ENCODE measurements at regions not wholly inside any gene's neighbourhood (a gene's known extent, or its start where the extent isn't known, plus 50 kb on each side); places are given as distances from the start of the nearest gene placed in this dataset.
"Not testable (repeated sequence)": the region's sequence is repeated elsewhere in the genome, so short reads cannot be mapped to it uniquely, and the experiment has no call there.

DNA sequence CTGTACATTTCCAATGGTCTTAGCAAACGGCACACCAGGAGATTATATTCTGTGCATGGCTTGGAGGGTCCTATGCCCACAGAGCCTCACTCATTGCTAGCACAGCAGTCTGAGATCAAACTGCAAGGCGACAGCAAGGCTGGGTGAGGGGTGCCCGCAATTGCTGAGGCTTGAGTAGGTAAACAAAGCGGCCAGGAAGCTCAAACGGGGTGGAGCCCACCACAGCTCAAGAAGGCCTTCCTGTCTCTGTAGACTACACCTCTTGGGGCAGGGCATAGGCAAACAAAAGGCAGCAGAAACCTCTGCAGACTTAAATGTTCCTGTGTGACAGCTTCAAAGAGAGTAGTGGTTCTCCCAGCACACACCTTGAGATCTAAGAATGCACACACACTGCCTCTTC lies 91.3 kb downstream of the OR4A5 start:
- H3K27me3 ChIP-seq (ENCODE audit: control insufficient read depth in 2 of 2, insufficient read depth in 2 of 2, low read length in 2 of 2); DNase-seq; H2AFZ ChIP-seq (ENCODE audit: insufficient read depth, low read depth, low read length, poor library complexity, severe bottlenecking); H3K36me3 ChIP-seq (replicated peaks in 1 of 2; ENCODE audit: control insufficient read depth in 1 of 2, insufficient read depth in 2 of 2, low read length in 2 of 2); H4K20me1 ChIP-seq (ENCODE audit: insufficient read depth, low read length); H3K4me1 Mint-ChIP-seq; H3K27ac Mint-ChIP-seq; H3K4me3 ChIP-seq (replicated peaks in 1 of 3; ENCODE audit: low read depth in 2 of 3, low read length in 3 of 3); H3K9ac ChIP-seq (ENCODE audit: insufficient read depth, low read length, poor library complexity, severe bottlenecking); H3K4me1 ChIP-seq (ENCODE audit: control insufficient read depth in 1 of 2, insufficient read depth in 2 of 2, low read length in 2 of 2); H3K36me3 Mint-ChIP-seq; H3K27me3 Mint-ChIP-seq (ENCODE audit: low read depth in 3 of 3); H3K4me2 ChIP-seq (replicated peaks; ENCODE audit: extremely low read depth, low read length, poor library complexity, severe bottlenecking); intact Hi-C loops (cut with micrococcal nuclease); H3K79me2 ChIP-seq (ENCODE audit: insufficient read depth, low read length); H3K4me3 Mint-ChIP-seq; H3K27ac ChIP-seq (ENCODE audit: low read depth in 1 of 2, low read length in 2 of 2): not testable (repeated sequence)
- H3K9me3 ChIP-seq (replicated peaks in 1 of 2; ENCODE audit: control insufficient read depth in 1 of 2, insufficient read depth in 1 of 2, low read length in 2 of 2): peaks cover 11 to 60% of the 10 kb centered on the region in 2 donors
- 61% methylated on average over 4 of the region's 5 CpGs for WGBS (ENCODE audit: insufficient coverage)
- H3K9me3 Mint-ChIP-seq: peaks cover 22 to 42% (median 30%) of the 10 kb centered on the region in 7 donors

DNA sequence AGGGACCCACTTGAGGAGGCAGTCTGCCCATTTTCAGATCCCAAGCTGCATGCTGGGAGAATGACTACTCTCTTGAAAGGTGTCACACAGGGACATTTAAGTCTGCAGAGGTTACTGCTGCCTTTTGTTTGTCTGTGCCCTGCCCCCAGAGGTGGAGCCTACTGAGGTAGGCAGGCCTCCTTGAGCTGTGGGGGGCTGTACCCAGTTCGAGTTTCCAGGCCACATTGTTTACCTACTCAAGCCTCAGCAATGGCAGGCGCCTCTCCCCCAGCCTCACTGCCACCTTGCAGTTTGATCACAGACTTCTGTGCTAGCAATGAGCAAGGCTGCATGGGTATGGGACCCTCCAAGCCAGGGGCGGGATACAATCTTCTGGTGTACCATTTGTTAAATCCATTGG lies 126.0 kb downstream of the OR4A5 start:
- Mint-ChIP-seq H3K27ac (no peak overlapping the region), H3K4me3 (no peak overlapping the region), H3K9me3 (peaks cover 11 to 49% (median 18%) of the 10 kb centered on the region in 7 donors), H3K36me3 (no peaks in the 10 kb centered on the region), H3K27me3 (ENCODE audit: low read depth in 3 of 3) (no peaks in the 10 kb centered on the region), H3K4me1 (no peaks in the 10 kb centered on the region)
- no peaks in the 10 kb centered on the region for H4K20me1 ChIP-seq (ENCODE audit: insufficient read depth, low read length)
- peaks cover 13 to 60% of the 10 kb centered on the region in 2 donors for H3K9me3 ChIP-seq (replicated peaks in 1 of 2; ENCODE audit: control insufficient read depth in 1 of 2, insufficient read depth in 1 of 2, low read length in 2 of 2)
- intact Hi-C loops (cut with micrococcal nuclease): no loop called here
- WGBS (ENCODE audit: insufficient coverage): no CpG with 5 or more reads among the region's 3 CpGs
- H2AFZ ChIP-seq (ENCODE audit: insufficient read depth, low read depth, low read length, poor library complexity, severe bottlenecking): no peak overlapping the region
- no peak overlapping the region for H3K9ac ChIP-seq (ENCODE audit: insufficient read depth, low read length, poor library complexity, severe bottlenecking)
- DNase-seq: no peak
- no peak overlapping the region for H3K27ac ChIP-seq (ENCODE audit: low read depth in 1 of 2, low read length in 2 of 2)
- no peaks in the 10 kb centered on the region for H3K36me3 ChIP-seq (replicated peaks in 1 of 2; ENCODE audit: control insufficient read depth in 1 of 2, insufficient read depth in 2 of 2, low read length in 2 of 2)
- no peaks in the 10 kb centered on the region for H3K4me1 ChIP-seq (ENCODE audit: control insufficient read depth in 1 of 2, insufficient read depth in 2 of 2, low read length in 2 of 2)
- no peak overlapping the region for H3K4me2 ChIP-seq (replicated peaks; ENCODE audit: extremely low read depth, low read length, poor library complexity, severe bottlenecking)
- no peaks in the 10 kb centered on the region for H3K79me2 ChIP-seq (ENCODE audit: insufficient read depth, low read length)
- H3K27me3 ChIP-seq (ENCODE audit: control insufficient read depth in 2 of 2, insufficient read depth in 2 of 2, low read length in 2 of 2): no peaks in the 10 kb centered on the region
- TF ChIP-seq, protein P1, sequence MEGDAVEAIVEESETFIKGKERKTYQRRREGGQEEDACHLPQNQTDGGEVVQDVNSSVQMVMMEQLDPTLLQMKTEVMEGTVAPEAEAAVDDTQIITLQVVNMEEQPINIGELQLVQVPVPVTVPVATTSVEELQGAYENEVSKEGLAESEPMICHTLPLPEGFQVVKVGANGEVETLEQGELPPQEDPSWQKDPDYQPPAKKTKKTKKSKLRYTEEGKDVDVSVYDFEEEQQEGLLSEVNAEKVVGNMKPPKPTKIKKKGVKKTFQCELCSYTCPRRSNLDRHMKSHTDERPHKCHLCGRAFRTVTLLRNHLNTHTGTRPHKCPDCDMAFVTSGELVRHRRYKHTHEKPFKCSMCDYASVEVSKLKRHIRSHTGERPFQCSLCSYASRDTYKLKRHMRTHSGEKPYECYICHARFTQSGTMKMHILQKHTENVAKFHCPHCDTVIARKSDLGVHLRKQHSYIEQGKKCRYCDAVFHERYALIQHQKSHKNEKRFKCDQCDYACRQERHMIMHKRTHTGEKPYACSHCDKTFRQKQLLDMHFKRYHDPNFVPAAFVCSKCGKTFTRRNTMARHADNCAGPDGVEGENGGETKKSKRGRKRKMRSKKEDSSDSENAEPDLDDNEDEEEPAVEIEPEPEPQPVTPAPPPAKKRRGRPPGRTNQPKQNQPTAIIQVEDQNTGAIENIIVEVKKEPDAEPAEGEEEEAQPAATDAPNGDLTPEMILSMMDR (IDR thresholded peaks at IDR 0.05): no peak
- no peak overlapping the region for H3K4me3 ChIP-seq (replicated peaks in 1 of 3; ENCODE audit: low read depth in 2 of 3, low read length in 3 of 3)

DNA sequence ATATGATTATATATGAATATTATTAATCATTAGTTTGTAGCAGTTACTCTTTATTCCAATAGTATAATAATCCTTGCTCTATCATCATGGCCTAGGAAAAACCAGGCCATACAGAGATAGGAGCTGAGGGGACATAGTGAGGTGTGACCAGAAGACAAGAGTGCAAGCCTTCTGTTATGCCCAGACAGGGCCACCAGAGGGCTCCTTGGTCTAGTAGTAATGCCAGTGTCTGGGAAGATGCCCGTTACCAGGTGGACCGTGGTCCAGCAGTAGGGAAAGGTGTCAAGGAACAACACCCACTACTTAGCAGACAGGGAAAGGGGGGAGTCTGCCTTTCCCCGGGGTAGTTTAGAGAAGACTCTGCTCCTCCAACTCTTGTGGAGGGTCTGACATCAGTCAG lies 148.4 kb downstream of the OR4A5 start:
- H3K4me3 Mint-ChIP-seq; H3K27me3 ChIP-seq (ENCODE audit: control insufficient read depth in 2 of 2, insufficient read depth in 2 of 2, low read length in 2 of 2); intact Hi-C loops (cut with micrococcal nuclease); H3K4me3 ChIP-seq (replicated peaks in 1 of 3; ENCODE audit: low read depth in 2 of 3, low read length in 3 of 3); H3K4me1 ChIP-seq (ENCODE audit: control insufficient read depth in 1 of 2, insufficient read depth in 2 of 2, low read length in 2 of 2); H3K27ac ChIP-seq (ENCODE audit: low read depth in 1 of 2, low read length in 2 of 2); H3K27ac Mint-ChIP-seq; H3K4me2 ChIP-seq (replicated peaks; ENCODE audit: extremely low read depth, low read length, poor library complexity, severe bottlenecking); H4K20me1 ChIP-seq (ENCODE audit: insufficient read depth, low read length); H3K4me1 Mint-ChIP-seq; H2AFZ ChIP-seq (ENCODE audit: insufficient read depth, low read depth, low read length, poor library complexity, severe bottlenecking); H3K36me3 ChIP-seq (replicated peaks in 1 of 2; ENCODE audit: control insufficient read depth in 1 of 2, insufficient read depth in 2 of 2, low read length in 2 of 2); H3K27me3 Mint-ChIP-seq (ENCODE audit: low read depth in 3 of 3); H3K36me3 Mint-ChIP-seq; H3K79me2 ChIP-seq (ENCODE audit: insufficient read depth, low read length); DNase-seq; H3K9ac ChIP-seq (ENCODE audit: insufficient read depth, low read length, poor library complexity, severe bottlenecking): not testable (repeated sequence)
- WGBS (ENCODE audit: insufficient coverage): no CpG with 5 or more reads among the region's 3 CpGs
- peaks cover 6 to 34% (median 19%) of the 10 kb centered on the region in 7 donors for H3K9me3 Mint-ChIP-seq
- peaks cover 14 to 77% of the 10 kb centered on the region in 2 donors for H3K9me3 ChIP-seq (replicated peaks in 1 of 2; ENCODE audit: control insufficient read depth in 1 of 2, insufficient read depth in 1 of 2, low read length in 2 of 2)
